ENCODE measurements at regions not wholly inside any gene's neighbourhood (a gene's known extent, or its start where the extent isn't known, plus 50 kb on each side); places are given as distances from the start of the nearest gene placed in this dataset.

- no peak for TF ChIP-seq CTCF (IDR thresholded peaks at IDR 0.05; ENCODE audit: low read depth, low read length, poor library complexity, severe bottlenecking)
- no peak for TF ChIP-seq EZH2phosphoT487 (IDR thresholded peaks at IDR 0.05; ENCODE audit: borderline replicate concordance, low read length)
Observed at GRCh38 chr9:13443346-13444244, 164.1 kb upstream of the MPDZ start.

Data from DOHH2 (cell line).